ENCODE measurements at regions not wholly inside any gene's neighbourhood (a gene's known extent, or its start where the extent isn't known, plus 50 kb on each side); places are given as distances from the start of the nearest gene placed in this dataset.

- TF ChIP-seq, protein P1, sequence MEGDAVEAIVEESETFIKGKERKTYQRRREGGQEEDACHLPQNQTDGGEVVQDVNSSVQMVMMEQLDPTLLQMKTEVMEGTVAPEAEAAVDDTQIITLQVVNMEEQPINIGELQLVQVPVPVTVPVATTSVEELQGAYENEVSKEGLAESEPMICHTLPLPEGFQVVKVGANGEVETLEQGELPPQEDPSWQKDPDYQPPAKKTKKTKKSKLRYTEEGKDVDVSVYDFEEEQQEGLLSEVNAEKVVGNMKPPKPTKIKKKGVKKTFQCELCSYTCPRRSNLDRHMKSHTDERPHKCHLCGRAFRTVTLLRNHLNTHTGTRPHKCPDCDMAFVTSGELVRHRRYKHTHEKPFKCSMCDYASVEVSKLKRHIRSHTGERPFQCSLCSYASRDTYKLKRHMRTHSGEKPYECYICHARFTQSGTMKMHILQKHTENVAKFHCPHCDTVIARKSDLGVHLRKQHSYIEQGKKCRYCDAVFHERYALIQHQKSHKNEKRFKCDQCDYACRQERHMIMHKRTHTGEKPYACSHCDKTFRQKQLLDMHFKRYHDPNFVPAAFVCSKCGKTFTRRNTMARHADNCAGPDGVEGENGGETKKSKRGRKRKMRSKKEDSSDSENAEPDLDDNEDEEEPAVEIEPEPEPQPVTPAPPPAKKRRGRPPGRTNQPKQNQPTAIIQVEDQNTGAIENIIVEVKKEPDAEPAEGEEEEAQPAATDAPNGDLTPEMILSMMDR (IDR thresholded peaks at IDR 0.05; ENCODE audit: low read length, missing control alignments), result no peak
- no peak overlapping the region for H3K4me3 ChIP-seq (replicated peaks; ENCODE audit: low read depth, low read length)
- no peak for DNase-seq (ENCODE audit: low read depth)
Observed at GRCh38 chr11:69572233-69572860, 68.6 kb upstream of the CCND1 start.

DNA sequence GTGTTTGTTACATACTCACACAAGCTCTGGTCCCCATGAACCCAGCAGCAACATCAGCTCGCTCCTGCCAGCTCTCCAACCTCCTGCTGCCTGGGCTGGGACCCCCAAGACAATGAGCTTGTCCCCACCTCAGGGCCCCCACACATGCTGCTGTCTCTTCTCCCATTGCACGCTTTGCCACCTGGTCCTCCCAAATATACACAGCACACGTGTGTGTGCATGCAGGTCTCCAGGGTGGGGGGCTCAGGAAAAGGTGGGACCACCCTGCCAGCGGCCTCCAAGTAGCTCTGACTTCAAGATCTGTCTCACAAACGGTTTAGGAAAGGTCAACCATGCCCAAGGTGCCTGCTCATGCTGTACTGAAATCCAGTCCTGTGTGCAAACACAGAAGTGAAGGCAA lies 68.1 kb upstream of the CCND1 start:
- TF ChIP-seq, protein P1 (IDR thresholded peaks at IDR 0.05; ENCODE audit: low read length, missing control alignments), result no peak
- no peak overlapping the region for H3K4me3 ChIP-seq (replicated peaks; ENCODE audit: low read depth, low read length)
- no peak for DNase-seq (ENCODE audit: low read depth)

DNA sequence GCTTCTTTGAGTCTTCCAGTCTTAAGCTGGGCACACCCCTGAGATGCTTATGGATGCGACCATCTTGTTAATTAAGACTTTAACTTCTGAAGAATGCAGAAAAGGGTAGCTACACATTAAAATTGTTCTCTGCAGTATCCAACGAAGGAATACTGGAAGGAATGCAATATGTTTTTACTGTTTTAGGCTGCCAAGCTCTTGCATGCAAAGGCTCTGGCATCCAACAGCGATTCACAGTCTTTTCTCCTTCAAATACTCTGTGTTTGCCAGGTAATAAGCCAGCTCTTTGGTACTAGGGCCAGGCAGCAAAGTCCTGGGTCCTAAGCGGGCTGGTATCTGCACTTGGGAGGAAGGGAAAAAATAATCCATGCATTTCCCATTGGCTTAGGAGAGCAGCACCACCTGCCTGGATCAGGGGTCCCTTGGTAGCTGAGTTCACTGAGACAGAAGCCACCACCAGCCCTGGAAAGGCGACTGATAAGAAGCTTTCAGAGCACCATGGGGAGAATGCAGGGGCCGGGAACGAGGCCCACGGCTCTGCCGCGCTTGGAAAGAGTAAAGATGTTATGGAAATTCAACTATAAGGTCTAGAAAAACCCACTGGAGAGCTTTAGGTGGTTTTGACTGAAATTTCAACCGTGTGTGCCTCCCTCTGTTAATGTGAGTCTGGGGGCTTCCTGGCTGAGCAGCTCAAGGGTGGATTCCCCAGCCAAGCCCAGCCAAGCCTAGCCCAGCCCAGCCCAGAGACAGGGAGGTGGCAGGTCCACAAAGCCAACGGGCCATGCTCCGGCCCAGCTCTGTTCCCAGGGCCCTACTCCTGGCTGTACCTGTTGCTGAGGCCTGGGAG lies 67.0 kb upstream of the CCND1 start:
- TF ChIP-seq, protein P1 (IDR thresholded peaks at IDR 0.05; ENCODE audit: low read length, missing control alignments), result no peak
- no peak overlapping the region for H3K4me3 ChIP-seq (replicated peaks; ENCODE audit: low read depth, low read length)
- no peak for DNase-seq (ENCODE audit: low read depth)

DNA sequence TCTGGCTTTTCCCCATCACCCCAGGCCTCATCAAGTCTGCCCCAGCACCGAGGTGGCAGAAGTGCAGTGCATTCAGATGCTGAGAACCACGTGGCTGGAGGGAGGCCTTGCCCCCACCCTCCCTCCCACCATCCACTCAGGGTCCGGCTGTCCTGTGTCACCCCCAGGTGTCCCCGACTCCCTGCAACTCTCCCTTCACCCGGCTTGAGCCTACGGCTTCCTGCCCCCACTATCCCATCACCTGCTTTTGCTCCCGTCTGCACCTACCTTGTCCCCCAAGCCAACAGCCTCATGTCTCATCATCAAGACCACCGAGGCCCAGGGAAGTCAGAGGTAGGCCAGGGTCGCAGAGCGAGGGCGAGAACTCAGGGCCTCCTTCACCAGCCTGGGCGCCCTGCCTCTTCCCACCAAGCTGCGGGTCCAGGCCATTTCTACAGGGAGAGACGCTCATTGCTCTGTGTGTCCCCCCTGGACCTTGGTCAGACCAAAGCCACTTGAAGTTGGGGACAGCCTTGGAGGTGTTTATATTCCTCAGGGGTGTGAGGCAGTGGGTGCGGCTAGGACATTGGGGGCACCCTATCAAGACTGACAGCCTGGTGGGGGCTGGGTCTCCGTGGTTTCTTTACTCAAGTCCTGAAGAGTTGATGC lies 66.2 kb upstream of the CCND1 start:
- DNase-seq (ENCODE audit: low read depth), result no peak
- no peak overlapping the region for H3K4me3 ChIP-seq (replicated peaks; ENCODE audit: low read depth, low read length)
- TF ChIP-seq, protein P1 (IDR thresholded peaks at IDR 0.05; ENCODE audit: low read length, missing control alignments), result no peak

DNA sequence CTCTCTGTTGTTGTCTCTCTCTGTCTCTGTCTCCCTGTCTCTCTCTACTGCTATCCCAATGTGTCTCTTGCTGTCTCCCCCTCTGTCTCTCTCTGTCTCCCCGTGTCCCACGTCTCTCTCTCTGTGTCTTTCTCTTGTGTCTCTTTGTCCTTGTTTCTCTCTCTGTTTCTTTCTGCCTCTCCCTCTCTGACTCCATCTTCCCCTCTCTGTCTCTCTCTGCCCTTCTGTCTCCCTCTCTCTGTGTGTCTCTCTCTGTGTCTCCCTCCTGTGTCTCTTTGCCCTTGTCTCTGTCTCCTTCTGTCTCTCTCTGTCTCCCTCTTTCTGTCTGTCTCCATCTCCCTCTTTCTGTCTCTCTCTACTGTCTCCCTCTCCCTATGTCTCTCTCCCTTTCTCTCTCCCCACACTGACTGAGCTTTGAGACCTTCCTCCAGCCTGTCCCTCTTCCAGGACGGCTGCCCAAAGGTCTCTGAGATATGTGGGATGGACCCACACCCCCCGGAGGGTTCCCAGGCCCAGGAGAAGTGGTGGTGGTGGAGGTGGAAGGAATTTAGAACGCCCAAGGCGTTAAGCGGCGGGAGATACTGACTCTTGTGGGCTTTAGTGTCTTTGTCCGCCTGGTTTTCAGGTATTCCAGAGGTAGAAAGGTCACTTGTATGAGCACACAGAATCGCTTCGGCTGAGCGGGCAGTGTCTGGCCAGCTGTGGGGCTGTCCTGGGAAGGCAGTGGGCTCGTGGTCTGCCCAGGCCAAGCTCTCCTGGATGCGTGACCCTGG lies 65.5 kb upstream of the CCND1 start:
- no peak for DNase-seq (ENCODE audit: low read depth)
- TF ChIP-seq, protein P1 (IDR thresholded peaks at IDR 0.05; ENCODE audit: low read length, missing control alignments), result no peak
- no peak overlapping the region for H3K4me3 ChIP-seq (replicated peaks; ENCODE audit: low read depth, low read length)

GRCh38 chr11:69576069-69576782 lies 64.7 kb upstream of the CCND1 start:
- DNase-seq (ENCODE audit: low read depth), result no peak
- TF ChIP-seq, protein P1 (IDR thresholded peaks at IDR 0.05; ENCODE audit: low read length, missing control alignments), result no peak
- H3K4me3 ChIP-seq (replicated peaks; ENCODE audit: low read depth, low read length), result no peak overlapping the region
